ENCODE measurements at regions not wholly inside any gene's neighbourhood (a gene's known extent, or its start where the extent isn't known, plus 50 kb on each side); places are given as distances from the start of the nearest gene placed in this dataset.

DNA sequence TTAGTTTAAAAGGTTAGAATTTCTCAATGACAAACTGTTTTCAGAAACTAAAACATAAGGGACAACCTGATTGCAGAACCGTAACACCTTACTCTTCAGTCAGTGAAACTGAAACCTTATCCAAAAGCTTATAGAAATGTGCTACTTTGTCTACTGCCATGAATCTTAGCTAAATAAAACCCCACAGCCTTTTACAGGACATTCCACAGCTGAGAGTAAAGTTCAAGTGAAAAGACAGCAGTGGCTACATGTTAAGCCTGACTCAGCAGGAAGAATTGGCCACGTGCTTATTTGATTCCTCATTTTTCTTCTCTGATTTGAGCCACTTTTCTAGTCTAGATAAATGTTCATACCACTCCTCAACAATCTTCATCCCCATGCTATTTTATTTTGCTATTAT is 278.7 kb upstream of the ISL1 start:
- TF ChIP-seq EZH2 (IDR thresholded peaks at IDR 0.05; ENCODE audit: low read depth, unreplicated experiment) (no peak), CREB1 (CRISPR knock-in tag; IDR thresholded peaks at IDR 0.05; ENCODE audit: low read depth) (no peak), POLR2AphosphoS5 (IDR thresholded peaks at IDR 0.05; ENCODE audit: low read depth) (no peak), ZNF331 (CRISPR knock-in tag; IDR thresholded peaks at IDR 0.05; ENCODE audit: low read depth) (no peak)
- TF ChIP-seq, protein P1, sequence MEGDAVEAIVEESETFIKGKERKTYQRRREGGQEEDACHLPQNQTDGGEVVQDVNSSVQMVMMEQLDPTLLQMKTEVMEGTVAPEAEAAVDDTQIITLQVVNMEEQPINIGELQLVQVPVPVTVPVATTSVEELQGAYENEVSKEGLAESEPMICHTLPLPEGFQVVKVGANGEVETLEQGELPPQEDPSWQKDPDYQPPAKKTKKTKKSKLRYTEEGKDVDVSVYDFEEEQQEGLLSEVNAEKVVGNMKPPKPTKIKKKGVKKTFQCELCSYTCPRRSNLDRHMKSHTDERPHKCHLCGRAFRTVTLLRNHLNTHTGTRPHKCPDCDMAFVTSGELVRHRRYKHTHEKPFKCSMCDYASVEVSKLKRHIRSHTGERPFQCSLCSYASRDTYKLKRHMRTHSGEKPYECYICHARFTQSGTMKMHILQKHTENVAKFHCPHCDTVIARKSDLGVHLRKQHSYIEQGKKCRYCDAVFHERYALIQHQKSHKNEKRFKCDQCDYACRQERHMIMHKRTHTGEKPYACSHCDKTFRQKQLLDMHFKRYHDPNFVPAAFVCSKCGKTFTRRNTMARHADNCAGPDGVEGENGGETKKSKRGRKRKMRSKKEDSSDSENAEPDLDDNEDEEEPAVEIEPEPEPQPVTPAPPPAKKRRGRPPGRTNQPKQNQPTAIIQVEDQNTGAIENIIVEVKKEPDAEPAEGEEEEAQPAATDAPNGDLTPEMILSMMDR (conservative IDR thresholded peaks at IDR 0.05; ENCODE audit: low read depth in 2 of 2), result no peak
- TF ChIP-seq, protein P2, sequence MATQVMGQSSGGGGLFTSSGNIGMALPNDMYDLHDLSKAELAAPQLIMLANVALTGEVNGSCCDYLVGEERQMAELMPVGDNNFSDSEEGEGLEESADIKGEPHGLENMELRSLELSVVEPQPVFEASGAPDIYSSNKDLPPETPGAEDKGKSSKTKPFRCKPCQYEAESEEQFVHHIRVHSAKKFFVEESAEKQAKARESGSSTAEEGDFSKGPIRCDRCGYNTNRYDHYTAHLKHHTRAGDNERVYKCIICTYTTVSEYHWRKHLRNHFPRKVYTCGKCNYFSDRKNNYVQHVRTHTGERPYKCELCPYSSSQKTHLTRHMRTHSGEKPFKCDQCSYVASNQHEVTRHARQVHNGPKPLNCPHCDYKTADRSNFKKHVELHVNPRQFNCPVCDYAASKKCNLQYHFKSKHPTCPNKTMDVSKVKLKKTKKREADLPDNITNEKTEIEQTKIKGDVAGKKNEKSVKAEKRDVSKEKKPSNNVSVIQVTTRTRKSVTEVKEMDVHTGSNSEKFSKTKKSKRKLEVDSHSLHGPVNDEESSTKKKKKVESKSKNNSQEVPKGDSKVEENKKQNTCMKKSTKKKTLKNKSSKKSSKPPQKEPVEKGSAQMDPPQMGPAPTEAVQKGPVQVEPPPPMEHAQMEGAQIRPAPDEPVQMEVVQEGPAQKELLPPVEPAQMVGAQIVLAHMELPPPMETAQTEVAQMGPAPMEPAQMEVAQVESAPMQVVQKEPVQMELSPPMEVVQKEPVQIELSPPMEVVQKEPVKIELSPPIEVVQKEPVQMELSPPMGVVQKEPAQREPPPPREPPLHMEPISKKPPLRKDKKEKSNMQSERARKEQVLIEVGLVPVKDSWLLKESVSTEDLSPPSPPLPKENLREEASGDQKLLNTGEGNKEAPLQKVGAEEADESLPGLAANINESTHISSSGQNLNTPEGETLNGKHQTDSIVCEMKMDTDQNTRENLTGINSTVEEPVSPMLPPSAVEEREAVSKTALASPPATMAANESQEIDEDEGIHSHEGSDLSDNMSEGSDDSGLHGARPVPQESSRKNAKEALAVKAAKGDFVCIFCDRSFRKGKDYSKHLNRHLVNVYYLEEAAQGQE (IDR thresholded peaks at IDR 0.05; ENCODE audit: unreplicated experiment), result no peak

Data from GM23338 (cell line).